CD4-positive, alpha-beta T cell (primary cell): ENCODE measurements at regions not wholly inside any gene's neighbourhood (a gene's known extent, or its start where the extent isn't known, plus 50 kb on each side); places are given as distances from the start of the nearest gene placed in this dataset.

Experiments
- ATAC-seq: fragments of 200-7000 bp; cut with Tn5 transposase; one replicate; pipeline ENCODE4 v1.10.0; 2022; ENCODE audit warnings: mild to moderate bottlenecking; ENCODE audit not compliant: poor library complexity
- CTCF ChIA-PET: fragments of 350-600 bp; sonication (Branson Sonifier 250); formaldehyde crosslinking; loops from one replicate; lab custom pipeline; 2021; ENCODE audit warnings: antibody characterized with exemption, inconsistent platforms; lab: Charles Lee
- POLR2A ChIA-PET: fragments of 350-600 bp; sonication (Branson Sonifier 250); formaldehyde crosslinking; loops from one replicate; lab custom pipeline; 2021; ENCODE audit warnings: antibody characterized with exemption, inconsistent platforms; lab: Charles Lee
- DNase-seq, 14 experiments: peaks; one replicate each; pipeline ENCODE4 v3.0.0-alpha.2; 2013 to 2020; ENCODE audit warnings: mixed read lengths in 2 of 14
- H3K27ac ChIP-seq, 2 donors: one replicate each; pipeline versions ENCODE4 v1.5.1 to v1.7.0; 2013; ENCODE audit warnings: low read length in 2 of 2, low read depth in 1 of 2, mild to moderate bottlenecking in 1 of 2
- H3K27me3 ChIP-seq, 2 experiments: 1 replicate in 1 of 2; 2 replicates in 1 of 2; pipeline versions ENCODE4 v1.6.1 to v1.7.0; 2013; ENCODE audit warnings: low read length in 2 of 2, control low read depth in 1 of 2, mild to moderate bottlenecking in 1 of 2, moderate library complexity in 1 of 2; ENCODE audit not compliant: insufficient read depth in 2 of 2, control insufficient read depth in 1 of 2
- H3K36me3 ChIP-seq: one replicate; pipeline ENCODE4 v1.6.1; 2013; ENCODE audit warnings: low read length, control low read depth; ENCODE audit not compliant: insufficient read depth
- H3K4me1 ChIP-seq: one replicate; pipeline ENCODE4 v1.6.1; 2013; ENCODE audit warnings: low read length, control low read depth; ENCODE audit not compliant: insufficient read depth
- H3K4me3 ChIP-seq: one replicate; pipeline ENCODE4 v1.5.1; 2013; ENCODE audit warnings: mild to moderate bottlenecking, low read length, moderate library complexity
- H3K9me3 ChIP-seq, 2 experiments: 1 replicate in 1 of 2; 2 replicates in 1 of 2; pipeline versions ENCODE4 v1.6.1 to v1.7.0; 2013; ENCODE audit warnings: low read length in 2 of 2, mild to moderate bottlenecking in 2 of 2, control low read depth in 1 of 2, moderate library complexity in 1 of 2; ENCODE audit not compliant: control insufficient read depth in 1 of 2, insufficient read depth in 1 of 2
- H3K27ac Mint-ChIP-seq: one replicate; pipeline ENCODE4 v1.8.0; 2020; ENCODE audit warnings: mixed read lengths
- H3K27me3 Mint-ChIP-seq: one replicate; pipeline ENCODE4 v1.8.0; 2021; ENCODE audit warnings: mixed read lengths
- H3K36me3 Mint-ChIP-seq: one replicate; pipeline ENCODE4 v1.8.0; 2021; ENCODE audit warnings: low read depth, mixed read lengths
- H3K4me1 Mint-ChIP-seq: one replicate; pipeline ENCODE4 v1.8.0; 2021; ENCODE audit warnings: low read depth, mixed read lengths
- H3K4me3 Mint-ChIP-seq: one replicate; pipeline ENCODE4 v1.8.0; 2020; ENCODE audit warnings: mild to moderate bottlenecking, mixed read lengths
- H3K9me3 Mint-ChIP-seq: one replicate; pipeline ENCODE4 v1.8.0; 2020; ENCODE audit warnings: mixed read lengths
- CTCF ChIP-seq: fragments of 200-600 bp; IDR thresholded peaks from one replicate; pipeline ENCODE4 v1.8.0; 2022; ENCODE audit warnings: antibody characterized with exemption, mild to moderate bottlenecking
- intact Hi-C, 2 experiments: fragments of 100-400 bp; cut with DNase I in 1 of 2; cut with micrococcal nuclease in 1 of 2; formaldehyde crosslinking; loops; one replicate each; pipeline versions ENCODE4 v1.15.1 to v1.9.0; 2023 to 2025; cut with DNase I, micrococcal nuclease

GRCh38 chr4:52192001-52192400 lies 140.9 kb downstream of the SPATA18 start:
- no peak for ATAC-seq
- intact Hi-C loops: no loop called here

DNA sequence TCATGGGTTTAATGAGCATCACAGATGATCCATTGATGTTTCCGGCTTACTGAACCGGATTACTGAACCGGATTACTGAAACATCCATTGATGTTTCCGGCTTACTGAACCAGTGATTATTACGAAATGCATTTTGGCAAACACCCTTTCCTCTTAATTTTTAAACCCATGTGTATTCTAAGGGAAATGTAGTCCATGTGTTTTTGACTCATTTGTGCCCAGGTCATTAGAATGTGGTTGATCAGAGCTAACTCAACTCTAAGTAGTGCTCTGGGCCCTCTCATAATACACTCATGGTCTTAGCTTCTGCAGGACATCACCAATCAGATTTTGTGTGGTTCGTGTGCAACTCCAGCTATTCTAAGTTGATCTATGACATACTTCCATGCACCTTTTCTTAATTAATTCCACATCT lies 141.6 kb downstream of the SPATA18 start:
- POLR2A ChIA-PET: no interaction called here
- no peak for TF ChIP-seq CTCF

More at GRCh38 chr4:52192001-52192400, 140.9 kb downstream of the SPATA18 start:
- no peak for DNase-seq
- Mint-ChIP-seq H3K4me1 (no peaks in the 10 kb centered on the region), H3K27me3 (no peaks in the 10 kb centered on the region), H3K36me3 (no peaks in the 10 kb centered on the region), H3K9me3 (no peaks in the 10 kb centered on the region), H3K4me3 (no peak overlapping the region), H3K27ac (no peak overlapping the region)
- H3K4me3 ChIP-seq: no peak overlapping the region
- POLR2A ChIA-PET: no interaction called here
- H3K9me3 ChIP-seq: peaks cover 0 to 2% of the 10 kb centered on the region in 2 experiments
- H3K36me3 ChIP-seq: no peaks in the 10 kb centered on the region
- CTCF ChIA-PET: no interaction called here
- no peak for TF ChIP-seq CTCF
- H3K4me1 ChIP-seq: no peaks in the 10 kb centered on the region
- H3K27me3 ChIP-seq: no peaks in the 10 kb centered on the region
- H3K27ac ChIP-seq: no peak overlapping the region

GRCh38 chr4:52195869-52196268 lies 144.8 kb downstream of the SPATA18 start:
- intact Hi-C loops: no loop called here
- H3K36me3 ChIP-seq: no peaks in the 10 kb centered on the region
- H3K4me1 ChIP-seq: no peaks in the 10 kb centered on the region
- Mint-ChIP-seq H3K27me3 (no peaks in the 10 kb centered on the region), H3K27ac (no peak overlapping the region), H3K4me1 (no peaks in the 10 kb centered on the region), H3K9me3 (no peaks in the 10 kb centered on the region), H3K36me3 (no peaks in the 10 kb centered on the region), H3K4me3 (no peak overlapping the region)
- POLR2A ChIA-PET: no interaction called here
- no peak for TF ChIP-seq CTCF
- ATAC-seq (no peak), DNase-seq (no peak)
- H3K4me3 ChIP-seq: no peak overlapping the region
- no peaks in the 10 kb centered on the region for H3K9me3 ChIP-seq
- no peaks in the 10 kb centered on the region for H3K27me3 ChIP-seq
- CTCF ChIA-PET: no interaction called here
- no peak overlapping the region for H3K27ac ChIP-seq

More for the DNA sequence above, 141.6 kb downstream of the SPATA18 start:
- H3K27me3 Mint-ChIP-seq: no peaks in the 10 kb centered on the region
- Histone ChIP-seq H3K27ac (no peak overlapping the region), H3K9me3 (no peaks in the 10 kb centered on the region), H3K4me1 (no peaks in the 10 kb centered on the region), H3K36me3 (no peaks in the 10 kb centered on the region), H3K4me3 (no peak overlapping the region), H3K27me3 (no peaks in the 10 kb centered on the region)
- DNase-seq (no peak), ATAC-seq (no peak)
- CTCF ChIA-PET: no interaction called here
- no peaks in the 10 kb centered on the region for H3K9me3 Mint-ChIP-seq
- intact Hi-C loops: no loop called here
- no peaks in the 10 kb centered on the region for H3K36me3 Mint-ChIP-seq
- H3K4me1 Mint-ChIP-seq: no peaks in the 10 kb centered on the region
- H3K4me3 Mint-ChIP-seq: no peak overlapping the region
- H3K27ac Mint-ChIP-seq: no peak overlapping the region
